ENCODE measurements at regions not wholly inside any gene's neighbourhood (a gene's known extent, or its start where the extent isn't known, plus 50 kb on each side); places are given as distances from the start of the nearest gene placed in this dataset.

GRCh38 chr5:106858616-106859015 is 812.1 kb downstream of the EFNA5 start:
- Histone ChIP-seq H3K9me3 (ENCODE audit: low read depth, low read length, poor library complexity, severe bottlenecking) (no peaks in the 10 kb centered on the region), H3K4me3 (ENCODE audit: low read depth, low read length, poor library complexity, severe bottlenecking) (no peak overlapping the region), H3K27ac (ENCODE audit: low read depth, low read length, poor library complexity, severe bottlenecking) (no peak overlapping the region), H3K4me1 (ENCODE audit: insufficient read depth, low read length, poor library complexity, severe bottlenecking) (no peaks in the 10 kb centered on the region), H3K36me3 (ENCODE audit: insufficient read depth, low read length, poor library complexity, severe bottlenecking) (no peaks in the 10 kb centered on the region), H3K27me3 (replicated peaks; ENCODE audit: insufficient read depth, low read depth, low read length, poor library complexity) (no peaks in the 10 kb centered on the region)
- ChIA-PET POLR2A (ENCODE audit: low non-redundant PET) (no interaction called here), CTCF (no interaction called here)
- no peak for DNase-seq (ENCODE audit: low spot score)
- intact Hi-C loops (cut with micrococcal nuclease; ENCODE audit: unreplicated experiment), result no loop called here
- TF ChIP-seq CTCF (conservative IDR thresholded peaks at IDR 0.05; ENCODE audit: low read depth, low read length), result no peak
- TF ChIP-seq EZH2 (IDR thresholded peaks at IDR 0.05; ENCODE audit: borderline replicate concordance, low read depth, low read length, poor library complexity, severe bottlenecking), result no peak
- BruUV-seq (replicated peaks), result no TSS peak

GRCh38 chr5:106854922-106855321 is 815.8 kb downstream of the EFNA5 start:
- BruUV-seq (replicated peaks), result no TSS peak

GRCh38 chr5:106854105-106854687 is 816.5 kb downstream of the EFNA5 start:
- no peak for TF ChIP-seq CTCF (conservative IDR thresholded peaks at IDR 0.05; ENCODE audit: low read depth, low read length)
- TF ChIP-seq EZH2 (IDR thresholded peaks at IDR 0.05; ENCODE audit: borderline replicate concordance, low read depth, low read length, poor library complexity, severe bottlenecking), result no peak
- H3K36me3 ChIP-seq (ENCODE audit: insufficient read depth, low read length, poor library complexity, severe bottlenecking), result no peaks in the 10 kb centered on the region
- no peak for DNase-seq (ENCODE audit: low spot score)
- H3K27ac ChIP-seq (ENCODE audit: low read depth, low read length, poor library complexity, severe bottlenecking), result no peak overlapping the region
- no peaks in the 10 kb centered on the region for H3K27me3 ChIP-seq (replicated peaks; ENCODE audit: insufficient read depth, low read depth, low read length, poor library complexity)
- no peaks in the 10 kb centered on the region for H3K9me3 ChIP-seq (ENCODE audit: low read depth, low read length, poor library complexity, severe bottlenecking)
- H3K4me1 ChIP-seq (ENCODE audit: insufficient read depth, low read length, poor library complexity, severe bottlenecking), result no peaks in the 10 kb centered on the region
- H3K4me3 ChIP-seq (ENCODE audit: low read depth, low read length, poor library complexity, severe bottlenecking), result no peak overlapping the region
- no TSS peak for BruUV-seq (replicated peaks)
- ChIA-PET POLR2A (ENCODE audit: low non-redundant PET) (no interaction called here), CTCF (no interaction called here)
- intact Hi-C loops (cut with micrococcal nuclease; ENCODE audit: unreplicated experiment), result no loop called here

More at GRCh38 chr5:106854922-106855321, 815.8 kb downstream of the EFNA5 start:
- no peaks in the 10 kb centered on the region for H3K9me3 ChIP-seq (ENCODE audit: low read depth, low read length, poor library complexity, severe bottlenecking)
- no peak for TF ChIP-seq CTCF (conservative IDR thresholded peaks at IDR 0.05; ENCODE audit: low read depth, low read length)
- TF ChIP-seq EZH2 (IDR thresholded peaks at IDR 0.05; ENCODE audit: borderline replicate concordance, low read depth, low read length, poor library complexity, severe bottlenecking), result no peak
- no peak overlapping the region for H3K4me3 ChIP-seq (ENCODE audit: low read depth, low read length, poor library complexity, severe bottlenecking)
- no peak overlapping the region for H3K27ac ChIP-seq (ENCODE audit: low read depth, low read length, poor library complexity, severe bottlenecking)
- DNase-seq (ENCODE audit: low spot score), result no peak
- intact Hi-C loops (cut with micrococcal nuclease; ENCODE audit: unreplicated experiment), result no loop called here
- ChIA-PET CTCF (no interaction called here), POLR2A (ENCODE audit: low non-redundant PET) (no interaction called here)
- no peaks in the 10 kb centered on the region for H3K36me3 ChIP-seq (ENCODE audit: insufficient read depth, low read length, poor library complexity, severe bottlenecking)
- H3K4me1 ChIP-seq (ENCODE audit: insufficient read depth, low read length, poor library complexity, severe bottlenecking), result no peaks in the 10 kb centered on the region
- no peaks in the 10 kb centered on the region for H3K27me3 ChIP-seq (replicated peaks; ENCODE audit: insufficient read depth, low read depth, low read length, poor library complexity)

Data from A673 (cell line).